Neural progenitor cell (in vitro differentiated cells): ENCODE measurements at regions not wholly inside any gene's neighbourhood (a gene's known extent, or its start where the extent isn't known, plus 50 kb on each side); places are given as distances from the start of the nearest gene placed in this dataset.

ENCODE experiments used
- DNase-seq: peaks from one replicate; pipeline ENCODE4 v3.0.0-alpha.2; 2016; ENCODE audit warnings: low spot score
- H2AFZ ChIP-seq: fragments of 200-600 bp; sonication (generic); replicated peaks from 2 replicates; pipeline ENCODE4 v1.6.1; 2016; ENCODE audit warnings: antibody characterized with exemption
- H3F3A ChIP-seq: fragments of 200-600 bp; sonication (generic); 2 replicates; pipeline ENCODE4 v1.6.1; 2016; ENCODE audit warnings: antibody characterized with exemption, low read depth
- H3K27ac ChIP-seq: fragments of 200-600 bp; sonication (generic); 2 replicates; pipeline ENCODE4 v1.5.1; 2016; ENCODE audit warnings: mild to moderate bottlenecking
- H3K27me3 ChIP-seq: fragments of 200-600 bp; sonication (generic); 2 replicates; pipeline ENCODE4 v1.6.1; 2016; ENCODE audit warnings: mild to moderate bottlenecking, moderate library complexity
- H3K36me3 ChIP-seq: fragments of 200-600 bp; sonication (generic); 2 replicates; pipeline ENCODE4 v1.5.1; 2016
- H3K4me1 ChIP-seq: fragments of 200-600 bp; sonication (generic); 2 replicates; pipeline ENCODE4 v1.6.1; 2016; ENCODE audit warnings: mixed run types
- H3K4me2 ChIP-seq: fragments of 200-600 bp; sonication (generic); 2 replicates; pipeline ENCODE4 v1.6.1; 2016
- H3K4me3 ChIP-seq: fragments of 200-600 bp; sonication (generic); 2 replicates; pipeline ENCODE4 v1.5.1; 2016
- H3K79me2 ChIP-seq: fragments of 200-600 bp; sonication (generic); 2 replicates; pipeline ENCODE4 v1.6.1; 2016; ENCODE audit warnings: low read depth
- H3K9ac ChIP-seq: fragments of 200-600 bp; sonication (generic); 2 replicates; pipeline ENCODE4 v1.6.1; 2016
- H3K9me3 ChIP-seq: fragments of 200-600 bp; sonication (generic); 2 replicates; pipeline ENCODE4 v1.5.1; 2016; ENCODE audit warnings: low read depth
- H4K20me1 ChIP-seq: fragments of 200-600 bp; sonication (generic); 2 replicates; pipeline ENCODE4 v1.6.1; 2016; ENCODE audit warnings: low read depth
- H3K27ac Mint-ChIP-seq: 3 replicates; pipeline ENCODE4 v1.8.0; 2021; ENCODE audit warnings: mixed read lengths
- H3K27me3 Mint-ChIP-seq: 2 replicates; pipeline ENCODE4 v1.8.0; 2022; ENCODE audit warnings: low read depth, mild to moderate bottlenecking, inconsistent platforms, moderate library complexity, mixed read lengths; ENCODE audit not compliant: insufficient read depth
- H3K36me3 Mint-ChIP-seq: 3 replicates; pipeline ENCODE4 v1.8.0; 2021; ENCODE audit warnings: mixed read lengths
- H3K4me1 Mint-ChIP-seq: 3 replicates; pipeline ENCODE4 v1.8.0; 2021; ENCODE audit warnings: mixed read lengths
- H3K4me3 Mint-ChIP-seq: 3 replicates; pipeline ENCODE4 v1.8.0; 2021; ENCODE audit warnings: mild to moderate bottlenecking, moderate library complexity, mixed read lengths
- H3K9me3 Mint-ChIP-seq: 3 replicates; pipeline ENCODE4 v1.8.0; 2020; ENCODE audit warnings: mixed read lengths
- EZH2 ChIP-seq: fragments of 200-600 bp; sonication (generic); IDR thresholded peaks from 2 replicates; pipeline ENCODE4 v1.6.1; 2017; ENCODE audit warnings: antibody characterized with exemption, mild to moderate bottlenecking, moderate library complexity
- EZH2phosphoT487 ChIP-seq: fragments of 200-600 bp; sonication (generic); IDR thresholded peaks from 2 replicates; pipeline ENCODE4 v1.6.1; 2017; ENCODE audit warnings: antibody characterized with exemption
- TF ChIP-seq, protein P1 (sequence below): fragments of 200-600 bp; sonication (generic); IDR thresholded peaks from 2 replicates; pipeline ENCODE4 v1.5.1; 2017; ENCODE audit warnings: antibody characterized with exemption, mild to moderate bottlenecking

- Histone ChIP-seq H3K4me2 (no peak overlapping the region), H3K79me2 (no peaks in the 10 kb centered on the region), H3K4me3 (no peak overlapping the region), H3K36me3 (no peaks in the 10 kb centered on the region), H4K20me1 (no peaks in the 10 kb centered on the region), H3K27me3 (no peaks in the 10 kb centered on the region), H3F3A (no peaks in the 10 kb centered on the region), H3K27ac (no peak overlapping the region), H3K9me3 (no peaks in the 10 kb centered on the region), H2AFZ (no peak overlapping the region), H3K4me1 (no peaks in the 10 kb centered on the region), H3K9ac (no peak overlapping the region)
- TF ChIP-seq, protein P1, sequence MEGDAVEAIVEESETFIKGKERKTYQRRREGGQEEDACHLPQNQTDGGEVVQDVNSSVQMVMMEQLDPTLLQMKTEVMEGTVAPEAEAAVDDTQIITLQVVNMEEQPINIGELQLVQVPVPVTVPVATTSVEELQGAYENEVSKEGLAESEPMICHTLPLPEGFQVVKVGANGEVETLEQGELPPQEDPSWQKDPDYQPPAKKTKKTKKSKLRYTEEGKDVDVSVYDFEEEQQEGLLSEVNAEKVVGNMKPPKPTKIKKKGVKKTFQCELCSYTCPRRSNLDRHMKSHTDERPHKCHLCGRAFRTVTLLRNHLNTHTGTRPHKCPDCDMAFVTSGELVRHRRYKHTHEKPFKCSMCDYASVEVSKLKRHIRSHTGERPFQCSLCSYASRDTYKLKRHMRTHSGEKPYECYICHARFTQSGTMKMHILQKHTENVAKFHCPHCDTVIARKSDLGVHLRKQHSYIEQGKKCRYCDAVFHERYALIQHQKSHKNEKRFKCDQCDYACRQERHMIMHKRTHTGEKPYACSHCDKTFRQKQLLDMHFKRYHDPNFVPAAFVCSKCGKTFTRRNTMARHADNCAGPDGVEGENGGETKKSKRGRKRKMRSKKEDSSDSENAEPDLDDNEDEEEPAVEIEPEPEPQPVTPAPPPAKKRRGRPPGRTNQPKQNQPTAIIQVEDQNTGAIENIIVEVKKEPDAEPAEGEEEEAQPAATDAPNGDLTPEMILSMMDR = no peak
- TF ChIP-seq EZH2phosphoT487 = no peak
- no peak for TF ChIP-seq EZH2
- no peaks in the 10 kb centered on the region for H3K9me3 Mint-ChIP-seq
- no peaks in the 10 kb centered on the region for H3K36me3 Mint-ChIP-seq
- no peak for DNase-seq
- H3K27me3 Mint-ChIP-seq = no peaks in the 10 kb centered on the region
- no peaks in the 10 kb centered on the region for H3K4me1 Mint-ChIP-seq
- H3K27ac Mint-ChIP-seq = no peak overlapping the region
- H3K4me3 Mint-ChIP-seq = no peak overlapping the region
These were observed 91.1 kb upstream of the NOL4 start for GRCh38 chr18:34315591-34316352.

DNA sequence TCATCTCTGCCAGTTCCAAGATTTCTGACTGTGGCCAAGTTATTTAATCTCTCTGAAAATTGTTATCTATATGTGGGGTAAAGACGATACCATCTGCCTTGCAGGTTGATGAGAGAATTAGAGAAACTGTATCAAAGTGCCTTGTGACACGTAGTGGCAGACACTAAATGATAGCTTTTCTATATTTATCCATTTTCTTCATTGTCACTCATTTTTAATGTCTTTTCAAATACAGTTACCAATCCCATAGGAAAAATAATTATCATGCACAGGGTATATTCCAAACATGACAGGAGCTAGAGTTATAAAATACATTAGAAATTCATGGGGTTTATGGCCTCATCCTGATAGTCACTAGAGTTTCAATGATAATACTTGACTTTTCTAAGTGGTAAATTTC is 95.6 kb upstream of the NOL4 start:
- no peak overlapping the region for H3K4me3 Mint-ChIP-seq
- DNase-seq = no peak
- Histone ChIP-seq H2AFZ (no peak overlapping the region), H3K36me3 (no peaks in the 10 kb centered on the region), H3F3A (no peaks in the 10 kb centered on the region), H3K27ac (no peak overlapping the region), H3K79me2 (no peaks in the 10 kb centered on the region), H4K20me1 (no peaks in the 10 kb centered on the region), H3K4me1 (no peaks in the 10 kb centered on the region), H3K4me3 (no peak overlapping the region), H3K9me3 (no peaks in the 10 kb centered on the region), H3K27me3 (no peaks in the 10 kb centered on the region), H3K4me2 (no peak overlapping the region), H3K9ac (no peak overlapping the region)
- H3K4me1 Mint-ChIP-seq = no peaks in the 10 kb centered on the region
- peaks cover 5% of the 10 kb centered on the region for H3K27me3 Mint-ChIP-seq
- TF ChIP-seq EZH2phosphoT487 = no peak
- TF ChIP-seq EZH2 = no peak
- TF ChIP-seq, protein P1 = no peak
- H3K9me3 Mint-ChIP-seq = no peaks in the 10 kb centered on the region
- H3K36me3 Mint-ChIP-seq = no peaks in the 10 kb centered on the region
- no peak overlapping the region for H3K27ac Mint-ChIP-seq

- Mint-ChIP-seq H3K4me1 (no peaks in the 10 kb centered on the region), H3K27me3 (peaks cover 5% of the 10 kb centered on the region), H3K36me3 (no peaks in the 10 kb centered on the region), H3K27ac (no peak overlapping the region), H3K9me3 (no peaks in the 10 kb centered on the region), H3K4me3 (no peak overlapping the region)
- H3K4me1 ChIP-seq = no peaks in the 10 kb centered on the region
- TF ChIP-seq, protein P1 = no peak
- TF ChIP-seq EZH2phosphoT487 (no peak), EZH2 (no peak)
- H3K9me3 ChIP-seq = no peaks in the 10 kb centered on the region
- H3F3A ChIP-seq = no peaks in the 10 kb centered on the region
- H3K9ac ChIP-seq = no peak overlapping the region
- no peak overlapping the region for H2AFZ ChIP-seq
- no peak for DNase-seq
- no peaks in the 10 kb centered on the region for H4K20me1 ChIP-seq
- no peak overlapping the region for H3K27ac ChIP-seq
- H3K4me2 ChIP-seq = no peak overlapping the region
- no peaks in the 10 kb centered on the region for H3K27me3 ChIP-seq
- no peak overlapping the region for H3K4me3 ChIP-seq
- H3K36me3 ChIP-seq = no peaks in the 10 kb centered on the region
- H3K79me2 ChIP-seq = no peaks in the 10 kb centered on the region
These were observed 96.4 kb upstream of the NOL4 start for GRCh38 chr18:34321066-34321465.
